ENCODE measurements at regions not wholly inside any gene's neighbourhood (a gene's known extent, or its start where the extent isn't known, plus 50 kb on each side); places are given as distances from the start of the nearest gene placed in this dataset.

DNA sequence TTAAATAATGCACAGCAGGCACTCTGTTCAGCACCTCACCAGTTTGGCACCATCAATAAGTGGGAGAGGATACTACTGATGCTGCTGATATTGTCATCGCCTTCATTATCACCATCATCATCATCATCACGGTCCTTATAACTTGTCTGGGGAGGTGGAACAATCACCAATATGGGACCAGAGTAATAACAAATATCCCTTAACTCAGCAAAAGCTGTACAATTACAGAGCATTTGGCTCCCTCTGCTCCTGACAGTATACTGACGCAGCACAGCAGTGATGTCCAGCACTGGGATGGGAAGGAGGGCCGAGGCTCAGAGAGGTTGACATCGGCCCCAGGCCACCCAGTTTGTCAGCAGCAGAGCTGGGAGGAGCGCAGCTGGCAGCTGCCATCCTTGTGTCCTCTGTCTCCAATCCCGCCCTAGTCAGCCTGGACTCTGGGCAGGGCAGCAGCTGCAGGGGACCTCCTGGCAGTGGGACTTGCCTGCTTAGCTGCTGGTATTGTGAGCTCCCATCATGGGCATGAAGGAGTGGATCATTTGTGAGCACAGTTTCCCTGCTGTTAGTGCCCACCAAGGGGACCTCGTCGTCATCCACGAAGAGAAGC lies 90.0 kb downstream of the DHCR7 start:
- TF ChIP-seq, protein P1, sequence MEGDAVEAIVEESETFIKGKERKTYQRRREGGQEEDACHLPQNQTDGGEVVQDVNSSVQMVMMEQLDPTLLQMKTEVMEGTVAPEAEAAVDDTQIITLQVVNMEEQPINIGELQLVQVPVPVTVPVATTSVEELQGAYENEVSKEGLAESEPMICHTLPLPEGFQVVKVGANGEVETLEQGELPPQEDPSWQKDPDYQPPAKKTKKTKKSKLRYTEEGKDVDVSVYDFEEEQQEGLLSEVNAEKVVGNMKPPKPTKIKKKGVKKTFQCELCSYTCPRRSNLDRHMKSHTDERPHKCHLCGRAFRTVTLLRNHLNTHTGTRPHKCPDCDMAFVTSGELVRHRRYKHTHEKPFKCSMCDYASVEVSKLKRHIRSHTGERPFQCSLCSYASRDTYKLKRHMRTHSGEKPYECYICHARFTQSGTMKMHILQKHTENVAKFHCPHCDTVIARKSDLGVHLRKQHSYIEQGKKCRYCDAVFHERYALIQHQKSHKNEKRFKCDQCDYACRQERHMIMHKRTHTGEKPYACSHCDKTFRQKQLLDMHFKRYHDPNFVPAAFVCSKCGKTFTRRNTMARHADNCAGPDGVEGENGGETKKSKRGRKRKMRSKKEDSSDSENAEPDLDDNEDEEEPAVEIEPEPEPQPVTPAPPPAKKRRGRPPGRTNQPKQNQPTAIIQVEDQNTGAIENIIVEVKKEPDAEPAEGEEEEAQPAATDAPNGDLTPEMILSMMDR (IDR thresholded peaks at IDR 0.05): no peak
- TF ChIP-seq POLR2A (IDR thresholded peaks at IDR 0.05): no peak
- Histone ChIP-seq H3K27ac (no peak overlapping the region), H3K9me3 (no peaks in the 10 kb centered on the region), H3K36me3 (ENCODE audit: low read depth, missing control alignments) (no peaks in the 10 kb centered on the region), H3K4me3 (no peak overlapping the region), H3K4me1 (no peaks in the 10 kb centered on the region), H3K27me3 (no peaks in the 10 kb centered on the region)
- intact Hi-C loops (cut with DNase I; ENCODE audit: low total_unique reads): no loop called here
- 81 to 90% methylated on average over 10 of the region's 10 CpGs for WGBS, 2 donors
- DNase-seq: no peak

DNA sequence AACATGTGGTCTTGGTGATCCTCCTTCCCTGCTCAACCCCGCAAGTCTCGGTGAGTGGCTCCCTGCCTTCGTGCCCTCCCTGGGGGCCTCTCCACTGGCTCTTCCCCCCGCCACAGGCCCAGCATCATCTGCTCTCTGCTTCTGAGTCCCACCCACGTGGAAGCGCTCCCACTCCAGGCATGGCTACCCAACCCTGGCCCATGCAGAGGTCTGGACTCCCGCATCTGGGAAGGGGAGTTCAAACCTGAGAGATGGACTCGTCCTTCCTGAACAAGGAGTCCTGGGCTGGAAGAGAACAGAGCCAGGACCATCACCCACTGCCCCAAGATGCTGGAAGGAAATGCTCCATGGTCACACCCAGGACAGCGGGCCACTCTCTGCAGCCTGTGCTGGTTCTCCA lies 90.8 kb downstream of the DHCR7 start:
- H3K27ac ChIP-seq: no peak overlapping the region
- no peak for TF ChIP-seq POLR2A (IDR thresholded peaks at IDR 0.05)
- H3K36me3 ChIP-seq (ENCODE audit: low read depth, missing control alignments): no peaks in the 10 kb centered on the region
- DNase-seq: no peak
- WGBS, 2 donors: 86 to 91% methylated on average over 4 to 9 of the region's 9 CpGs
- intact Hi-C loops (cut with DNase I; ENCODE audit: low total_unique reads): no loop called here
- no peaks in the 10 kb centered on the region for H3K27me3 ChIP-seq
- H3K4me1 ChIP-seq: no peaks in the 10 kb centered on the region
- H3K9me3 ChIP-seq: no peaks in the 10 kb centered on the region
- H3K4me3 ChIP-seq: no peak overlapping the region

DNA sequence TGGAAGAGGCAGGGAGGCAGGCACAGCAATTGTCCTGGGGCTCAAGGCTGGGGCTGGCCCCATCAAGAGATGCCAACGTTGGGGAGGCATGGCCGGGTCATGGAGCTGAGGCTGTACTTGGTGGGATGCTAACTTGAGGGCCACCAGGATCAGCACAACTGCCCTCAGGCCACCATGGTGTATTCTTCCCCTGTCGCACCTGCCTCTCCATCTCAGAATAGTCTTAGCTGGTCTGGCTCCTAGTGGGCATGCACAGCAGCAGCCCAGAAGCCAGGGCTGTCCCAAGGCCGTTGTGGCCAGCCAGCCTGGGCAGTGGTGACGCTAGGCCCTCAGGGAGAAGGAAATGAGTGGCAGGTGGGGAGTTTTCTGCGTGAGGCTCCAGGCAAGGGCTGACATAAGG lies 91.3 kb downstream of the DHCR7 start:
- intact Hi-C loops (cut with DNase I; ENCODE audit: low total_unique reads): no loop called here
- Histone ChIP-seq H3K4me3 (no peak overlapping the region), H3K36me3 (ENCODE audit: low read depth, missing control alignments) (no peaks in the 10 kb centered on the region), H3K9me3 (no peaks in the 10 kb centered on the region), H3K27me3 (no peaks in the 10 kb centered on the region), H3K4me1 (no peaks in the 10 kb centered on the region), H3K27ac (no peak overlapping the region)
- DNase-seq: no peak
- 76 to 80% methylated on average over 5 to 6 of the region's 6 CpGs for WGBS, 2 donors
- TF ChIP-seq, protein P1 (IDR thresholded peaks at IDR 0.05): no peak
- TF ChIP-seq POLR2A (IDR thresholded peaks at IDR 0.05): no peak

DNA sequence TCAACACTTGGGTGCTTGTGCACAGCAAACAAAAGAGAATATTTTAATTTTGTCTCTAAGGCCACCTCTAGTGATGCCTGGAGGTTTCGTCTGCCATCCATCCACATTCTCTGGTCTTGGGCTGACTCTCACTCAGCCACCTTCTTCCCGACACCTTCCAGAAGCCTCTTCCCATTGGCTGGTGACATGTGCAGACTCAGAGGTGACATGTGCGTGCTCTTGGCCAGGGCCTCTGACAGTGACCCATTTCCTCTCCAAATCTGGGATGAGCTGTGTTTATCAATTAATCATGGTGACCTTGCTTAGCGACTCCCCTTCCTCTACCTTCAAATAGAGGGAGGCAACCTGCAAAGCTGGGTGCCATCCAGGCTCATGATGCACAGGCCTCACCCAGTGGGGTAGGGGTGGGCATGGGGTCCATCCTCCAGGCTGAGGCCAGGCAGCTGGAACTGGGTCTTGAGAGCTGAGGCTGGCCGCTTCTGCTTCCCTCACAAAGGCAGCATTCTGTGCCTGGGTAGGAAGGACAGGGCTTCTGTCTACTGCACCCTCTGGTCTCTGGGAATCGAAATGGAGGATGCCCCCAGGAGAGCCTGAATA lies 91.8 kb downstream of the DHCR7 start:
- H3K36me3 ChIP-seq (ENCODE audit: low read depth, missing control alignments): no peaks in the 10 kb centered on the region
- H3K27me3 ChIP-seq: no peaks in the 10 kb centered on the region
- TF ChIP-seq POLR2A (IDR thresholded peaks at IDR 0.05): no peak
- TF ChIP-seq, protein P1 (IDR thresholded peaks at IDR 0.05): no peak
- no peaks in the 10 kb centered on the region for H3K4me1 ChIP-seq
- intact Hi-C loops (cut with DNase I; ENCODE audit: low total_unique reads): no loop called here
- no peaks in the 10 kb centered on the region for H3K9me3 ChIP-seq
- 89 to 93% methylated on average over 4 to 6 of the region's 6 CpGs for WGBS, 2 donors
- DNase-seq: no peak
- H3K27ac ChIP-seq: no peak overlapping the region
- no peak overlapping the region for H3K4me3 ChIP-seq

DNA sequence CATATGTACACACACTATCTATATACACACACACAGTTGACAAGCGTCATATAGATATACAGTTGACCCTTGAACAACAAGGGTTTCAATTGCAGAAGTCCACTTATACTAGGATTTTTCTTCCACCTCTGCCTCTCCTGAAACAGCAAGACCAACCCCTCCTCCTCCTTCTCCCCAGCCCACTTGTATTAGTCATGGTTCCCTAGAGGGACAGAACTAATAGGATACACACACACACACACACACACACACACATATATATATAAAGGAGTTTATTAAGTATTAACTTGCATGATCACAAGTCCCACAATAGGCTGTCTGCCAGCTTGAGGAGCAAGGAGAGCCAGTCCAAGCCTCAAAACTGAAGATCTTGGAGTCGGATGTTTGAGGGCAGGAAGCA lies 92.9 kb downstream of the DHCR7 start:
- Histone ChIP-seq H3K36me3 (ENCODE audit: low read depth, missing control alignments) (no peaks in the 10 kb centered on the region), H3K9me3 (no peaks in the 10 kb centered on the region), H3K27me3 (no peaks in the 10 kb centered on the region), H3K4me3 (no peak overlapping the region), H3K27ac (no peak overlapping the region), H3K4me1 (no peaks in the 10 kb centered on the region)
- DNase-seq: no peak
- 86 to 89% methylated on average over 2 of the region's 2 CpGs for WGBS, 2 donors
- TF ChIP-seq POLR2A (IDR thresholded peaks at IDR 0.05): no peak
- TF ChIP-seq, protein P1 (IDR thresholded peaks at IDR 0.05): no peak
- intact Hi-C loops (cut with DNase I; ENCODE audit: low total_unique reads): no loop called here
